ENCODE measurements at regions not wholly inside any gene's neighbourhood (a gene's known extent, or its start where the extent isn't known, plus 50 kb on each side); places are given as distances from the start of the nearest gene placed in this dataset.

DNA sequence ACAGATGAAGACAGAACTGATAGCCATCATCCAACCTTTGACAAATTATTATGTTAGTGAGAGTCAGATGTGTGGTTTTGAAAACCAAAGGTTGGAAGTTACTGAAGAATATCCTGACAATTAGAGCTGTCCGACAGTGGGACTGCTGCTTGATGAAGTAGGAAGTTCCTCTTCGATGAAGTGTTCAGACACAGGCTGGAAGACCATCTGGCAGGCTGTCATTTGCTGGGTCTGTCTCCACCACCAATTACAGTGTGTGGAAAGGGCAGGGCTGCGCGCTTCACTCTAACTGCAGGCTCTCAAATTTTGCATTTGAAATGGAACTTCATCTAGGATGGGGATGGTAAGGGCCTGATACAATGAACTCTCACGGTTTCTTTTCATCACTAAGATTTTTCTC lies 313.8 kb downstream of the PIK3C3 start:
- H3K27ac Mint-ChIP-seq = no peak overlapping the region
- TF ChIP-seq EZH2 (IDR thresholded peaks at IDR 0.05) = no peak
- TF ChIP-seq, protein P1, sequence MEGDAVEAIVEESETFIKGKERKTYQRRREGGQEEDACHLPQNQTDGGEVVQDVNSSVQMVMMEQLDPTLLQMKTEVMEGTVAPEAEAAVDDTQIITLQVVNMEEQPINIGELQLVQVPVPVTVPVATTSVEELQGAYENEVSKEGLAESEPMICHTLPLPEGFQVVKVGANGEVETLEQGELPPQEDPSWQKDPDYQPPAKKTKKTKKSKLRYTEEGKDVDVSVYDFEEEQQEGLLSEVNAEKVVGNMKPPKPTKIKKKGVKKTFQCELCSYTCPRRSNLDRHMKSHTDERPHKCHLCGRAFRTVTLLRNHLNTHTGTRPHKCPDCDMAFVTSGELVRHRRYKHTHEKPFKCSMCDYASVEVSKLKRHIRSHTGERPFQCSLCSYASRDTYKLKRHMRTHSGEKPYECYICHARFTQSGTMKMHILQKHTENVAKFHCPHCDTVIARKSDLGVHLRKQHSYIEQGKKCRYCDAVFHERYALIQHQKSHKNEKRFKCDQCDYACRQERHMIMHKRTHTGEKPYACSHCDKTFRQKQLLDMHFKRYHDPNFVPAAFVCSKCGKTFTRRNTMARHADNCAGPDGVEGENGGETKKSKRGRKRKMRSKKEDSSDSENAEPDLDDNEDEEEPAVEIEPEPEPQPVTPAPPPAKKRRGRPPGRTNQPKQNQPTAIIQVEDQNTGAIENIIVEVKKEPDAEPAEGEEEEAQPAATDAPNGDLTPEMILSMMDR (IDR thresholded peaks at IDR 0.05) = no peak
- no peak overlapping the region for H2AFZ ChIP-seq (replicated peaks)

GRCh38 chr18:42271647-42272414 lies 316.8 kb downstream of the PIK3C3 start:
- H3K36me3 Mint-ChIP-seq = no peaks in the 10 kb centered on the region
- Histone ChIP-seq H3K79me2 (ENCODE audit: low read depth) (no peaks in the 10 kb centered on the region), H4K20me1 (ENCODE audit: low read depth) (no peaks in the 10 kb centered on the region), H3K4me2 (no peak overlapping the region), H2AFZ (replicated peaks) (no peak overlapping the region), H3F3A (ENCODE audit: low read depth) (no peaks in the 10 kb centered on the region), H3K27ac (no peak overlapping the region), H3K4me1 (peaks cover 14% of the 10 kb centered on the region), H3K4me3 (no peak overlapping the region), H3K9me3 (ENCODE audit: low read depth) (no peaks in the 10 kb centered on the region), H3K27me3 (no peaks in the 10 kb centered on the region), H3K36me3 (no peaks in the 10 kb centered on the region), H3K9ac (no peak overlapping the region)
- no peak for DNase-seq (ENCODE audit: low spot score)
- TF ChIP-seq, protein P1 (IDR thresholded peaks at IDR 0.05) = no peak
- TF ChIP-seq EZH2 (IDR thresholded peaks at IDR 0.05) (no peak), EZH2phosphoT487 (IDR thresholded peaks at IDR 0.05) (no peak)
- no peak overlapping the region for H3K4me3 Mint-ChIP-seq
- H3K27ac Mint-ChIP-seq = no peak overlapping the region
- no peaks in the 10 kb centered on the region for H3K27me3 Mint-ChIP-seq (ENCODE audit: insufficient read depth, low read depth)
- peaks cover 24% of the 10 kb centered on the region for H3K4me1 Mint-ChIP-seq
- H3K9me3 Mint-ChIP-seq = no peaks in the 10 kb centered on the region

More for the DNA sequence above, 313.8 kb downstream of the PIK3C3 start:
- Histone ChIP-seq H3K27ac (no peak overlapping the region), H3K9me3 (ENCODE audit: low read depth) (no peaks in the 10 kb centered on the region), H3K27me3 (no peaks in the 10 kb centered on the region), H3K4me2 (no peak overlapping the region), H3K9ac (no peak overlapping the region), H3F3A (ENCODE audit: low read depth) (no peaks in the 10 kb centered on the region), H3K79me2 (ENCODE audit: low read depth) (no peaks in the 10 kb centered on the region), H3K4me1 (no peaks in the 10 kb centered on the region), H3K36me3 (no peaks in the 10 kb centered on the region), H4K20me1 (ENCODE audit: low read depth) (no peaks in the 10 kb centered on the region), H3K4me3 (no peak overlapping the region)
- peaks cover 5% of the 10 kb centered on the region for H3K4me1 Mint-ChIP-seq
- no peak overlapping the region for H3K4me3 Mint-ChIP-seq
- DNase-seq (ENCODE audit: low spot score) = no peak
- no peaks in the 10 kb centered on the region for H3K9me3 Mint-ChIP-seq
- H3K27me3 Mint-ChIP-seq (ENCODE audit: insufficient read depth, low read depth) = no peaks in the 10 kb centered on the region
- no peaks in the 10 kb centered on the region for H3K36me3 Mint-ChIP-seq

GRCh38 chr18:42274488-42275137 lies 319.6 kb downstream of the PIK3C3 start:
- Histone ChIP-seq H2AFZ (replicated peaks) (no peak overlapping the region), H3K4me1 (peaks cover 23% of the 10 kb centered on the region), H3K27me3 (no peaks in the 10 kb centered on the region), H3K27ac (peak overlapping the region; percentile 58), H3K79me2 (ENCODE audit: low read depth) (no peaks in the 10 kb centered on the region), H3K4me3 (no peak overlapping the region), H3K9me3 (ENCODE audit: low read depth) (no peaks in the 10 kb centered on the region), H3K4me2 (no peak overlapping the region), H3F3A (ENCODE audit: low read depth) (no peaks in the 10 kb centered on the region), H3K9ac (no peak overlapping the region), H4K20me1 (ENCODE audit: low read depth) (no peaks in the 10 kb centered on the region), H3K36me3 (no peaks in the 10 kb centered on the region)
- Mint-ChIP-seq H3K4me3 (no peak overlapping the region), H3K27me3 (ENCODE audit: insufficient read depth, low read depth) (no peaks in the 10 kb centered on the region), H3K9me3 (no peaks in the 10 kb centered on the region), H3K4me1 (peaks cover 31% of the 10 kb centered on the region), H3K27ac (no peak overlapping the region), H3K36me3 (no peaks in the 10 kb centered on the region)
- peak; percentile 23 for DNase-seq (ENCODE audit: low spot score)
- no peak for TF ChIP-seq EZH2 (IDR thresholded peaks at IDR 0.05)
- TF ChIP-seq, protein P1 (IDR thresholded peaks at IDR 0.05) = peak; percentile 44

Measured in neural progenitor cell (in vitro differentiated cells).